GM18517 (cell line): ENCODE measurements at regions not wholly inside any gene's neighbourhood (a gene's known extent, or its start where the extent isn't known, plus 50 kb on each side); places are given as distances from the start of the nearest gene placed in this dataset.

ENCODE experiments used
- ATAC-seq: cut with Tn5 transposase; IDR thresholded peaks from one replicate; pipeline ENCODE4 v1.9.1; 2021; ENCODE audit warnings: mild to moderate bottlenecking, moderate library complexity; ENCODE audit not compliant: unreplicated experiment

GRCh38 chr11:115767047-115767802 is 263.0 kb upstream of the CADM1 start:
- no peak for ATAC-seq

DNA sequence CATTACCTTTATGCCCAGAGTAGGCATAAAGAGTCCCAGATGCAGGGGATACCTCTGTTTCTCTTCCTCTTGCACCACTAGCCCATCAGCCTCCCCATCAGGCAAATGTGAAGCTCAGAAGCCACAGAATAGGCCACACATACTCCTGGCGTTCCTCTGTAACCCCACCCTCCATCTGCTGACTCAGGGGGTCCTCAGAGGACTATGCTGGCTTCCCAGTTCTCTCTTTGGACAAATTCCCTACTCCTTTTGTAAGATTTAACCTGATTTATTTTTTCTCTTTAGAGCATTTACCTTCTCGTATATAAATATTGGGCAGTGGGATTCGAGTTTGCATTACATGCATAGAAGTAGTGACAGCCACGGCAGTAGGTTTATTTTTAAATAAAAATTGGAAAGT is 262.3 kb upstream of the CADM1 start:
- no peak for ATAC-seq

DNA sequence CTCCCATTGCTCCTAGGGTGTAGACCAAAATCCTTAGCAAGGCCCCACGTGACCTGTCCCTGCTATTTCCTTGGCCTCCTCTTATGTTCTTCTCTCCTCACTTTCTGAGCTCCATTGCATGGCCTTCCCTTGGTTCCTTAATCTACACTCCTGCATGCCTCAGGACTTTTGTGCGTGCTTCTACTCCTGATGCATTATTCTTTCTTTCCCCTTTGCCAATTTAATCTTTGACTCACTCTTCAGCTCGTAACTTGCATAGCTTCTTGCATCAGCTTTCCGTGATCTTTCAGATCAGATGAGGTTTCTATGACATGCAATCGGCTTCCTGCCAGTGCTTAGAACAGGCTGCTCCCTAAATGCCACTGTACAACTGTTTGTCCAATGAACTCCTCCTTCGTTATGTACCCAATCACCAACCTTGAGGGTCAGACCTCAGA is 261.6 kb upstream of the CADM1 start:
- no peak for ATAC-seq

- no peak for ATAC-seq
These were observed 260.0 kb upstream of the CADM1 start for GRCh38 chr11:115764176-115764575.

- no peak for ATAC-seq
These were observed 257.6 kb upstream of the CADM1 start for GRCh38 chr11:115761817-115762216.

DNA sequence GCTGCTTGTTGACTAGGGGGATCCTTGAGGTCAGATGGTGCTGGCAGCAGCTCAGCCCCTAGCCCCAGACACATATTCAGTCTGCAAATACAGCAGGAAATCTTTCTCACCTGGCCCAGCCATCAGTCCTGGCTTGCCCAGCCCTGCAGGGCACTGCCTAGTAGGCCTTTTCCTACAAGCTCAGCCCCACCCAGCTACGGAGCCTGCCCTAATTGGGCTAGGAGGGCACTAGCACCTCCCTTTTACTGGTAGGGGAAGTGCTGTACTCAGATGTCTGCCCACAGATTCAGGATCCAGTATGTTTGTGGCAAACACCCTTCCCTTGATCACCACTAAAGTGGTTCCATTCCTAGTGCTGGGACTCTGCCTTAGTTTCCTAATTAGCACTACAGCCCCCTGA is 257.1 kb upstream of the CADM1 start:
- ATAC-seq: no peak

DNA sequence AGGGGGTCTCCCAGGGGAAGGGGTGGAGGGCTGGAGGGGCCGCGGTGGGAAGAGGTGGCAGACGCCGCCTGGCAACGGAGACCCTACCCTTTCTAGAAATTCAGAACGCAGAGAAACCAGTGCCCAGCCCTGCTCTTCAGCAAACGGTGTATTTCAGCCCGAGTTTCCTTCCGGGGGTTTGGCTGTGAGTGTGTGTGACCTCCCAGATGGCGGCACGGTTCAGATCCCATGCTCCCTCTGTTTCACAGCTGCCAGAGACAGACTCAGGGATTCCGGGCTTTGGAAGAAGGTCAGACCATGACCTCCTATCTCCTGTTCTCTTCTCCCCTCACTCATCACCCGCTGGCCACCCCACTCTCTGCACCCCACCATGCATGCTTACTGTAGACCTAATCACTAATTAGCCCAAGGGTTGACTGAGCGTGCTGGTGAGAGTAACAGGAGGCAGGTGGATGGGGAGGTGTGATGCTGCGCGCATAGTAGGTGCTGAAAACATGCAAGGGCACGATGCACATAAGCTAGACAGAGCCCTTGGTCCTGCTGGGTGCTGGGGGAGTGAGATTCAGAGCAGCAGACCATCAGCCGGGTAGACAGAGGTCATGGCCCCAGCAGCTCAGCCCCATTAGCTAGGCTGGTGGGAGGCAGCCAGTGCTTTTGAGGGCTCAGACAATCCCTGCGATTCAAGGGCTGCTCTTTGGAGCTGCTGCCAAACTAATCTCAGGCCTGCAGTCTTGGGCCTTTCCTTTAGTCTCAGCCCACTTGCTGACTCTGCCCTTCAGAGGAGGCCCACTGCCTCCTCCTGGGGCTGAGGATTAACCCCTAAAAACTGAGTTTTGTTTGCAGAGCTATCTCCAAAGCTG is 256.5 kb upstream of the CADM1 start:
- no peak for ATAC-seq

- no peak for ATAC-seq
These were observed 255.6 kb upstream of the CADM1 start for GRCh38 chr11:115759622-115760460.

- no peak for ATAC-seq
These were observed 253.8 kb upstream of the CADM1 start for GRCh38 chr11:115758011-115758410.

DNA sequence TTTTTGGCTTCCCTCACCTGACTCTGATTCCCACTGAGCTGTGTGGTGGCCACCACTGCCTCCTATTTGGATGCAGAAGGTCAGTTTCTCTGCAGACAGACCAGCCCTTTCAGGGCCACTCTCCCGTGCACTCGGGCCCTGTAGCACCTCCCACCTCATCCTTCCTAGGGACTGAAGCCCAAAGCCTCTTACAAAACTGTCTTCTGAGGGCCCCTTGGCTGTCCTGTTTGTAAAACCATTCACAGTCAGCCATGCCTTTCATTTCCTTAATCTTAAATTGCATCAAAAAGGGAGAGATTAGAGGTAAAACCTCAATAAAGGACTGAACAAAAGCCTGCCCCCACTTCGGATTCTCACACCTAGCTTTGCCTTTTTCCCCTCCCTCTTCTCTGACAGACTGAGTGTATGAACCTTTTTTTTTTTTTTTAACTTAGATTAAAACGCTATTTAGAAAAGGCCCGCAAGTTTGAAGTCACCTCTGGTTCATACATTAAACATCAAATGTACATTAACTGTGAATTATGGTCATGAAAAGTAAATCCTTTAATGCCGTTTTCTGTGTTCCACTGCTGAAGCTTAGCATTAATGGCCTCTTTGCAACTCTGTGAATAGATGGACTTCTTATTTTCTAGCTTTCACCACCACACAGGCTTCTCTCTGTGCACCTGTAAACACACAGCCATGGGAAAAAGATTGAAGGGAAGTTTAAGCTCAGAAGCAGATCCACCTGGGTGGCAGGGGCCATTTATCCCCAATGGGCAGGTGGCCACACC is 247.2 kb upstream of the CADM1 start:
- ATAC-seq: no peak

DNA sequence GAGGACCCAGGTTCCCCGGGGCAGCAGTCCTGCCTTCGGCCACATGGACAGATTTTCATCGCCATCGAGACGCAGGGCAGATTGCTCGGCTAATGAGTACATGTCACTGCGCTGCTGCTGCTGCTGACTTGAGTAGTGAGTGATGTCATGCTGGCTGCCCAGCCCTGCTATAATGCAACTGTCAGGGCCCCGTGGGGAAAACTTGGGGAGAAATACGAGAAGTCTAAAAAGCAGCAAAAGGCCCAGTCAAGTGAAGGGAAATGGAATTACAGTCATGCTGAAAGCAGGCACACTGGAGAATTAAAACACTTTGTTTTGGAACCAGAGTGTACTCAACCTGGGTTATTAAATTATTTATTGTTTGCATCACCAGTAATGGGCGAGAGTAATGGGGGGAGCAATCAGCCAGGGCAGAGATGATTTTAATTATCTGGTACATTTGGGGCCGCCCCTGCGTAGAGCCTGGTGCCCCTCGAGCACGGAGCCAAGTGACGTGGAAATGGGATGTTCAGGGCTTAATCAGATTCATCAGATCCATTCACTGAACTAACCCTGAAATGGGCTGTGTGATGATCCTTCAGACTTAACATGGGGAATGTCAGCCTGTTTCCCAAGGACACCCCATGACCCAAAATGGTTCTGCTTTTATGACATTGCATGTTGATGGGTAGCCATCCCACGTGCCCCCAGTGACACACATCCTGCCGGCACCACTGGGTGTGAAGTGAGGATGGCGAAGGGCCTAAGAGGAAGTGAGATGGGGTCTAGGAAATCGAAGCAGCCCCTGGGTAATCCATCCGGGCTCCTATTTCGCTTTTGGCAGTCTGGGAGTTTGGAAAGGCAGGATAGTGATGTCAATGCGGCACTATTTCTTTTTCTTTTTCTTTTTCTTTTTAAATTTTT is 241.6 kb upstream of the CADM1 start:
- no peak for ATAC-seq

DNA sequence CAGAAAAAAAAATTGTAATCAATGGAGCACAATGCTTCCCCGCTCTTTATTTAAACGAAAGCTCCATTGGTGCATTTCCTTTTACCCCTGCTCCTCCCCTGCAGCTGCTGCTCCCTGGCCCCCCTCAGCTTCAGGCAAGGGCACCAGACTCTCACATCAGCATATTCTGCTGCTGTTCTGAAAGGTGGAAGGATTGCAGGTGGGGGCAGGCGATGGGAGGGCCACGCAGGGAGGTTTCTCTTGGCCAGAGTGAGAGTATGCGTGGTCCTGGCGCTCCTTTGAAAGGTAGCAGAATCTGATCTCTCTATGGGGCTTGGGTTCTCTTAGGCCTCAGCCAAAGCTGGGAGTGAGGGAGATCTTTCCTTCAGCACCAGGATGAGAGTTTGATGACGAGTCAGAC is 240.9 kb upstream of the CADM1 start:
- ATAC-seq: no peak

GRCh38 chr11:115743719-115744118 is 239.5 kb upstream of the CADM1 start:
- no peak for ATAC-seq

GRCh38 chr11:115741376-115742107 is 237.3 kb upstream of the CADM1 start:
- ATAC-seq: no peak

GRCh38 chr11:115740324-115740723 is 236.1 kb upstream of the CADM1 start:
- ATAC-seq: no peak

GRCh38 chr11:115739878-115740277 is 235.7 kb upstream of the CADM1 start:
- no peak for ATAC-seq

GRCh38 chr11:115739146-115739545 is 234.9 kb upstream of the CADM1 start:
- ATAC-seq: no peak

DNA sequence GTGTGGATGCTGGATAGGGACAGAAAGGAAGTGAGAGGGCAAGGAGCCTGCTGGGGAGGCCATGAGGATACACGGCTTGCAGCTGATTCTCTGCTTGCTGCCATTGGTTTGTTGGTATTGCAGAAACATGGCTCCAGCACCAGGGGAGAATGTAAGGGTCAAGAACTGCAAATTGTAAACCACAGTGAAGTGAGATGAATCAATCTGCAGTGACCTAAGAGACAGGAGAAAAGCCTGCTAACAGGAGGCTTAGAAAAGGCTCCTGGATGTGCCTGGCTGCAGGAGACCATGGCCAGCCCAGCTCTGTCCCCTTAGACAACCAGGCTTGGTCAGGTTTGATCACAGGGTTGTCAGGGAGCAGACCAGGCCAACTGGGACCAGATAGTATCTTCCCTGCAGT is 233.7 kb upstream of the CADM1 start:
- ATAC-seq: no peak

GRCh38 chr11:115736146-115736545 is 231.9 kb upstream of the CADM1 start:
- ATAC-seq: no peak
